H9 (cell line): ENCODE measurements at regions not wholly inside any gene's neighbourhood (a gene's known extent, or its start where the extent isn't known, plus 50 kb on each side); places are given as distances from the start of the nearest gene placed in this dataset.

Experiments
- DNase-seq: peaks from one replicate; pipeline ENCODE4 v3.0.0-alpha.2; 2017
- H2AFZ ChIP-seq: one replicate; pipeline ENCODE4 v1.6.1; 2013; ENCODE audit warnings: mild to moderate bottlenecking, low read length, control low read depth, moderate library complexity
- H2AK5ac ChIP-seq: 2 replicates; pipeline ENCODE4 v1.6.1; 2013; ENCODE audit warnings: low read length, control low read depth, mixed read lengths; ENCODE audit not compliant: insufficient read length
- H2BK120ac ChIP-seq: one replicate; pipeline ENCODE4 v1.6.1; 2013; ENCODE audit warnings: low read depth, mild to moderate bottlenecking, low read length, control low read depth, inconsistent platforms; ENCODE audit not compliant: poor library complexity, severe bottlenecking
- H2BK12ac ChIP-seq: 2 replicates; pipeline ENCODE4 v1.6.1; 2013; ENCODE audit warnings: low read length, control low read depth, mixed read lengths, low read depth; ENCODE audit not compliant: insufficient read length
- H2BK15ac ChIP-seq: 2 replicates; pipeline ENCODE4 v1.6.1; 2013; ENCODE audit warnings: low read depth, low read length, control low read depth
- H2BK20ac ChIP-seq: one replicate; pipeline ENCODE4 v1.6.1; 2013; ENCODE audit warnings: low read depth, mild to moderate bottlenecking, low read length, control low read depth, inconsistent platforms; ENCODE audit not compliant: poor library complexity, severe bottlenecking
- H2BK5ac ChIP-seq: 2 replicates; pipeline ENCODE4 v1.6.1; 2013; ENCODE audit warnings: low read length, control low read depth, mixed read lengths; ENCODE audit not compliant: insufficient read length
- H3K14ac ChIP-seq: 2 replicates; pipeline ENCODE4 v1.6.1; 2013; ENCODE audit warnings: low read length, control low read depth; ENCODE audit not compliant: insufficient read depth
- H3K18ac ChIP-seq: 2 replicates; pipeline ENCODE4 v1.6.1; 2013; ENCODE audit warnings: low read depth, mild to moderate bottlenecking, mixed read lengths, low read length, control low read depth; ENCODE audit not compliant: insufficient read length
- H3K23ac ChIP-seq: 2 replicates; pipeline ENCODE4 v1.6.1; 2013; ENCODE audit warnings: low read length, control low read depth, mixed read lengths, low read depth; ENCODE audit not compliant: insufficient read length
- H3K23me2 ChIP-seq: 2 replicates; pipeline ENCODE4 v1.6.1; 2013; ENCODE audit warnings: low read depth, mild to moderate bottlenecking, mixed read lengths, low read length, control low read depth; ENCODE audit not compliant: insufficient read length, poor library complexity, severe bottlenecking
- H3K27ac ChIP-seq: 2 replicates; pipeline ENCODE4 v1.5.1; 2013; ENCODE audit warnings: low read length, control low read depth, mixed read lengths, low read depth; ENCODE audit not compliant: insufficient read length
- H3K27me3 ChIP-seq: 2 replicates; pipeline ENCODE4 v1.6.1; 2013; ENCODE audit warnings: low read length, control low read depth, inconsistent platforms; ENCODE audit not compliant: insufficient read depth
- H3K4ac ChIP-seq: 2 replicates; pipeline ENCODE4 v1.6.1; 2013; ENCODE audit warnings: low read depth, mild to moderate bottlenecking, control low read depth, inconsistent platforms, low read length, moderate library complexity
- H3K4me1 ChIP-seq: 2 replicates; pipeline ENCODE4 v1.6.1; 2013; ENCODE audit warnings: low read length, control low read depth, inconsistent platforms; ENCODE audit not compliant: insufficient read depth
- H3K4me2 ChIP-seq: 2 replicates; pipeline ENCODE4 v1.6.1; 2013; ENCODE audit warnings: low read length, control low read depth, mixed read lengths; ENCODE audit not compliant: insufficient read length, insufficient read depth
- H3K56ac ChIP-seq: 2 replicates; pipeline ENCODE4 v1.6.1; 2013; ENCODE audit warnings: low read depth, mild to moderate bottlenecking, mixed read lengths, low read length, control low read depth; ENCODE audit not compliant: insufficient read length
- H3K79me1 ChIP-seq: 2 replicates; pipeline ENCODE4 v1.6.1; 2013; ENCODE audit warnings: low read depth, mild to moderate bottlenecking, moderate library complexity, low read length, control low read depth, inconsistent platforms; ENCODE audit not compliant: insufficient read depth, poor library complexity, severe bottlenecking
- H3K79me2 ChIP-seq: 2 replicates; pipeline ENCODE4 v1.6.1; 2013; ENCODE audit warnings: low read length, control low read depth, inconsistent platforms; ENCODE audit not compliant: insufficient read depth
- H3K9ac ChIP-seq: 2 replicates; pipeline ENCODE4 v1.6.1; 2013; ENCODE audit warnings: low read length, control low read depth, mixed read lengths; ENCODE audit not compliant: insufficient read length; ENCODE audit errors: extremely low read depth
- H3K9me3 ChIP-seq: one replicate; pipeline ENCODE4 v1.6.1; 2013; ENCODE audit warnings: low read depth, low read length, inconsistent platforms; ENCODE audit not compliant: control insufficient read depth
- H3T11ph ChIP-seq: one replicate; pipeline ENCODE4 v1.6.1; 2013; ENCODE audit warnings: mild to moderate bottlenecking, low read length, control low read depth, inconsistent platforms
- H4K20me1 ChIP-seq: one replicate; pipeline ENCODE4 v1.6.1; 2013; ENCODE audit not compliant: control insufficient read depth, insufficient read length, insufficient read depth
- H4K5ac ChIP-seq: 2 replicates; pipeline ENCODE4 v1.6.1; 2013; ENCODE audit warnings: low read depth, mild to moderate bottlenecking, mixed read lengths, low read length, control low read depth; ENCODE audit not compliant: insufficient read length
- H4K8ac ChIP-seq: replicated peaks from 2 replicates; pipeline ENCODE4 v1.6.1; 2013; ENCODE audit warnings: low read length, control low read depth, mixed read lengths, low read depth; ENCODE audit not compliant: insufficient read length
- H4K91ac ChIP-seq: 2 replicates; pipeline ENCODE4 v1.6.1; 2013; ENCODE audit warnings: low read depth, mild to moderate bottlenecking, moderate library complexity, mixed read lengths, low read length, control low read depth; ENCODE audit not compliant: insufficient read length
- H3K27ac Mint-ChIP-seq, 3 experiments: 2 replicates in 2 of 3; 3 replicates in 1 of 3; pipeline ENCODE4 v1.8.0; 2020 to 2021; ENCODE audit warnings: mixed read lengths in 3 of 3, mild to moderate bottlenecking in 1 of 3, moderate library complexity in 1 of 3
- H3K27me3 Mint-ChIP-seq: 2 replicates; pipeline ENCODE4 v1.8.0; 2021; ENCODE audit warnings: low read depth, mild to moderate bottlenecking, moderate library complexity, mixed read lengths
- H3K36me3 Mint-ChIP-seq, 3 experiments: 2 replicates in 2 of 3; 3 replicates in 1 of 3; pipeline ENCODE4 v1.8.0; 2020 to 2021; ENCODE audit warnings: low read depth in 3 of 3, mixed read lengths in 3 of 3; ENCODE audit not compliant: insufficient read depth in 1 of 3
- H3K4me1 Mint-ChIP-seq, 2 experiments: 2 replicates each; pipeline ENCODE4 v1.8.0; 2020; ENCODE audit warnings: mixed read lengths in 2 of 2
- H3K4me3 Mint-ChIP-seq, 2 experiments: 2 replicates in 1 of 2; 3 replicates in 1 of 2; pipeline ENCODE4 v1.8.0; 2020 to 2021; ENCODE audit warnings: mild to moderate bottlenecking in 2 of 2, mixed read lengths in 2 of 2, moderate library complexity in 1 of 2
- H3K9me3 Mint-ChIP-seq, 2 experiments: 2 replicates in 1 of 2; 3 replicates in 1 of 2; pipeline ENCODE4 v1.8.0; 2020; ENCODE audit warnings: mild to moderate bottlenecking in 2 of 2, mixed read lengths in 2 of 2, moderate library complexity in 1 of 2
- CTCF ChIP-seq: fragments of 200-600 bp; sonication (generic); conservative IDR thresholded peaks from 3 replicates; pipeline ENCODE4 v1.8.0; 2021; ENCODE audit warnings: antibody characterized with exemption, mild to moderate bottlenecking
- WGBS: extraction: QIAGEN DNeasy Blood & Tissue Kit; methylation state at CpG from one replicate; pipeline ENCODE4 v1.1.7; 2013; ENCODE audit warnings: missing lambda C conversion rate, low lambda C conversion rate, mixed read lengths; ENCODE audit not compliant: insufficient read length; ENCODE audit errors: extremely low coverage; 5-methylcytosine and 5-hydroxymethylcytosine counted together

DNA sequence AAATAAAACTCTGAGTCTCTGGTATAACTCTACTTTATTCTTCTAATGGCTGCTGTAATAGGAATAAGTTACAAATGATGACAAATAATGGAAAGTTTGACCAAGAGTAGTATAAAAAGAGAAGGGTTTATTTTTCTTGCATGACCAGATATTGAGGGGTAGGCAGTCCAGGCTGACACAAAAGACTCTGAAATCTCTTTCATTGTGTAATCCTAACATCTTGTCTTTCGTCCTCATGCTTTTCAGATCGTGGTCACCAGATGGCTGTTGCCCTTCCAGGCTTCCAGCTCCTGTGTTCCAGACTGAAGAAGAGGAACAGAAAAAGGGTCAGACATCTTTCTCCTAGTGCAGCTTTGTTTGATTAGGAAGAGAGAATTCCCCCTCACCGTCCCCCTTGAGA is 176.9 kb upstream of the GK2 start:
- H3K79me1 ChIP-seq = no peaks in the 10 kb centered on the region
- H3K23me2 ChIP-seq = no peaks in the 10 kb centered on the region
- H3K79me2 ChIP-seq = no peaks in the 10 kb centered on the region
- H3K36me3 Mint-ChIP-seq = peaks cover 0 to 4% (median 3%) of the 10 kb centered on the region in 3 experiments; a peak in 5 of 7 replicates
- H4K5ac ChIP-seq = no peak overlapping the region
- no peak overlapping the region for H4K91ac ChIP-seq
- TF ChIP-seq CTCF = no peak
- no peak overlapping the region for H3K14ac ChIP-seq
- no peak overlapping the region for H2BK12ac ChIP-seq
- H3K9me3 Mint-ChIP-seq = peaks cover 0 to 7% of the 10 kb centered on the region in 2 experiments; a peak in 3 of 5 replicates
- no peak overlapping the region for H3K27ac Mint-ChIP-seq
- no peak overlapping the region for H3K18ac ChIP-seq
- no peak overlapping the region for H3K27ac ChIP-seq
- no peak overlapping the region for H3K4me3 Mint-ChIP-seq
- no peak overlapping the region for H2AFZ ChIP-seq
- no peak for DNase-seq
- no peaks in the 10 kb centered on the region for H3K27me3 Mint-ChIP-seq
- no peak overlapping the region for H3K4ac ChIP-seq
- no peak overlapping the region for H2BK20ac ChIP-seq
- no peak overlapping the region for H3K4me2 ChIP-seq
- H2BK5ac ChIP-seq = no peak overlapping the region
- no peak overlapping the region for H4K8ac ChIP-seq
- H3K9me3 ChIP-seq = no peaks in the 10 kb centered on the region
- H3K9ac ChIP-seq = no peak overlapping the region
- H2AK5ac ChIP-seq = no peak overlapping the region
- H2BK15ac ChIP-seq = no peak overlapping the region
- H3K4me1 ChIP-seq = no peaks in the 10 kb centered on the region; the same call in 1 of the 2 replicates
- H3K56ac ChIP-seq = no peak overlapping the region
- no peaks in the 10 kb centered on the region for H3K27me3 ChIP-seq
- H3T11ph ChIP-seq = no peak overlapping the region
- no peak overlapping the region for H2BK120ac ChIP-seq
- no peaks in the 10 kb centered on the region for H4K20me1 ChIP-seq
- no CpG with 5 or more reads among the region's 3 CpGs for WGBS
- peaks cover 4 to 13% of the 10 kb centered on the region in 2 experiments; a peak in 3 of 4 replicates for H3K4me1 Mint-ChIP-seq
- H3K23ac ChIP-seq = no peak overlapping the region
